Thyroid gland (tissue), 4 donors: ENCODE measurements at regions not wholly inside any gene's neighbourhood (a gene's known extent, or its start where the extent isn't known, plus 50 kb on each side); places are given as distances from the start of the nearest gene placed in this dataset.
"Not testable (repeated sequence)": the region's sequence is repeated elsewhere in the genome, so short reads cannot be mapped to it uniquely, and the experiment has no call there.

ENCODE experiments used
- DNase-seq, 2 donors: peaks; one replicate each; pipeline ENCODE4 v3.0.0-alpha.2; 2019
- H3K27ac ChIP-seq, 3 donors: fragments of 200-600 bp; sonication (generic); 1 replicate in 2 of 3; 2 replicates in 1 of 3; pipeline ENCODE4 v1.5.1; 2016 to 2019; ENCODE audit warnings: mild to moderate bottlenecking in 1 of 3, moderate library complexity in 1 of 3
- H3K27me3 ChIP-seq: fragments of 200-600 bp; sonication (generic); one replicate; pipeline ENCODE4 v1.5.1; 2019
- H3K36me3 ChIP-seq, 2 donors: fragments of 200-600 bp; sonication (generic); one replicate each; pipeline ENCODE4 v1.5.1; 2016 to 2019
- H3K4me1 ChIP-seq, 2 donors: fragments of 200-600 bp; sonication (generic); one replicate each; pipeline ENCODE4 v1.5.1; 2017 to 2019
- H3K4me3 ChIP-seq, 3 donors: fragments of 200-600 bp; sonication (generic); replicated peaks in 1 of 3; 1 replicate in 2 of 3; 2 replicates in 1 of 3; pipeline ENCODE4 v1.5.1; 2016; ENCODE audit warnings: mild to moderate bottlenecking in 1 of 3
- H3K9me3 ChIP-seq: fragments of 200-600 bp; sonication (generic); one replicate; pipeline ENCODE4 v1.5.1; 2017
- POLR2A ChIP-seq, 2 donors: fragments of 450-650 bp; IDR thresholded peaks; one replicate each; pipeline ENCODE4 v1.6.1; 2017; ENCODE audit warnings: antibody characterized with exemption in 2 of 2, mild to moderate bottlenecking in 2 of 2, moderate library complexity in 1 of 2
- WGBS, 2 donors: methylation state at CpG; one replicate each; pipeline ENCODE4 v1.1.5; 2017; 5-methylcytosine and 5-hydroxymethylcytosine counted together
- intact Hi-C: fragments of 100-400 bp; cut with DNase I; formaldehyde crosslinking; loops from one replicate; pipeline ENCODE4 v1.15.1; 2023
- TF ChIP-seq, protein P1 (sequence below), 6 experiments: fragments of 200-600 bp in 3 of 6; fragments of 450-650 bp in 3 of 6; sonication (generic) in 3 of 6; IDR thresholded peaks; one replicate each; pipeline ENCODE4 v1.5.1; 2016 to 2019; ENCODE audit warnings: antibody characterized with exemption in 6 of 6, mild to moderate bottlenecking in 2 of 6, inconsistent platforms in 1 of 6, moderate library complexity in 1 of 6

DNA sequence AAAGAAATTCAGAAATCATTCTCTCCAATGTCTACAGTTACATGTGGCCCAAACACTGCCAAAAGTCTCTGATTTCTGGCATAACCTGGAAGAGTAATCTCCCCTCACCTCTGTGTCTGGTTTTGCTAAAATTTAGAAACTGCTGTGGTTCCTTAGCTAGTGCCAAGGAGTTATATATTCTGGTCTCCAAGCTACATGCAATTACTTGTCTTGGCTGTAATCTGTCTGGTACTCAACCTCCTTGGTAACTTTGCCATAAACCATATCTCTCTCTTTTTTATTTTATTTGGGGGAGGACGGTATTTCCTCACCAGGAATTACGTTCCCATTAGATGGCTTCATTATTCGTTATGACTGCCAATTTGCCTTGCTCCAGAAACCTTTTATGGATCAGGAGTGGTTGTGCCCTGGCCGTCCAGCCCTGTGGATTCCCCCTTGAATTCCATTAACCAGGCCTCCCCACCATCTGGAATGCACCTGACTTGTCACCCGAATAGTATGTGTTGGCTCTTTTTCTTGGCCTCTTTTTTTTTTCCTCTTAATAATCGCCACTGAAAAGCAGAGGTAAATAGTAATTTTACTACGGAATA lies 400.0 kb downstream of the CD83 start:
- Histone ChIP-seq H3K4me1 (no peaks in the 10 kb centered on the region), H3K27ac (no peak overlapping the region), H3K36me3 (no peaks in the 10 kb centered on the region), H3K9me3 (no peaks in the 10 kb centered on the region), H3K27me3 (no peaks in the 10 kb centered on the region), H3K4me3 (no peak overlapping the region)
- no peak for DNase-seq
- intact Hi-C loops = no loop called here
- WGBS, 2 donors = 83 to 89% methylated on average over 7 of the region's 7 CpGs
- TF ChIP-seq POLR2A (IDR thresholded peaks at IDR 0.05) = no peak
- TF ChIP-seq, protein P1, sequence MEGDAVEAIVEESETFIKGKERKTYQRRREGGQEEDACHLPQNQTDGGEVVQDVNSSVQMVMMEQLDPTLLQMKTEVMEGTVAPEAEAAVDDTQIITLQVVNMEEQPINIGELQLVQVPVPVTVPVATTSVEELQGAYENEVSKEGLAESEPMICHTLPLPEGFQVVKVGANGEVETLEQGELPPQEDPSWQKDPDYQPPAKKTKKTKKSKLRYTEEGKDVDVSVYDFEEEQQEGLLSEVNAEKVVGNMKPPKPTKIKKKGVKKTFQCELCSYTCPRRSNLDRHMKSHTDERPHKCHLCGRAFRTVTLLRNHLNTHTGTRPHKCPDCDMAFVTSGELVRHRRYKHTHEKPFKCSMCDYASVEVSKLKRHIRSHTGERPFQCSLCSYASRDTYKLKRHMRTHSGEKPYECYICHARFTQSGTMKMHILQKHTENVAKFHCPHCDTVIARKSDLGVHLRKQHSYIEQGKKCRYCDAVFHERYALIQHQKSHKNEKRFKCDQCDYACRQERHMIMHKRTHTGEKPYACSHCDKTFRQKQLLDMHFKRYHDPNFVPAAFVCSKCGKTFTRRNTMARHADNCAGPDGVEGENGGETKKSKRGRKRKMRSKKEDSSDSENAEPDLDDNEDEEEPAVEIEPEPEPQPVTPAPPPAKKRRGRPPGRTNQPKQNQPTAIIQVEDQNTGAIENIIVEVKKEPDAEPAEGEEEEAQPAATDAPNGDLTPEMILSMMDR (IDR thresholded peaks at IDR 0.05) = no peak

DNA sequence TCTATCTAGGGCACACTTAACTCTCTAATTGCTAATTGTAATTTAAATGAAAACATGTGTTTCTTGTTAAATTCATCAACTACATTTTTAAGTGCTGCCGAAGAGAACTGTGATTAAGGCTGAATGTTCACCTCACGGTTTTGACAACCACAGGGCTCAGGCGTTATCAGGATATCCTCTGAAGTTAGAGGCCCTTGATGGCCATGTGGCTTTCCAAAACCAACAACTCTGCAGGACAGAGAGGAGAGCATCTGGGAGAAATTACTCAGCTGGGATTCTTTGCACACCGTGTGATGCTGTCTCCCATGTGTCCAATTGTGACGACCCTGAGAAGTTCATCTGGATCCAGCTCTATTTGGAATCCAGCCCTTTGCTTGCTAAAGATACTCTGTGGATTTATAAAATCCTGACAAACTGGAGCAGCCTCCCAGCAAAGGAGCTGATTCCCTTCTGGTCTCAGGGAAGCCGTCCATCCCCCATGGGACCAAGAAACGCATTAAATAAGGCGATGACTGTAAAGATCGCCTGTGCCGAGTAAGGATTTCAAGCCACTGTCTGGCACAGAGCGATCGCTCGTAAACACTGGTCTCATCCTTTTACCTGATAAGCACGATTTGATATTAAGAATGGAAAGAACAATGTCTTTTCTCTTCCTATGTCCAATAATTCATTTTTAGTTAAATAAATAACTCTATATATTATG lies 401.1 kb downstream of the CD83 start:
- intact Hi-C loops = no loop called here
- H3K27ac ChIP-seq = no peak overlapping the region
- no peaks in the 10 kb centered on the region for H3K9me3 ChIP-seq
- no peaks in the 10 kb centered on the region for H3K27me3 ChIP-seq
- no peaks in the 10 kb centered on the region for H3K36me3 ChIP-seq
- no peak for DNase-seq
- WGBS, 2 donors = 72 to 74% methylated on average over 14 of the region's 14 CpGs
- no peaks in the 10 kb centered on the region for H3K4me1 ChIP-seq
- H3K4me3 ChIP-seq = no peak overlapping the region
- TF ChIP-seq, protein P1 (IDR thresholded peaks at IDR 0.05) = no peak
- no peak for TF ChIP-seq POLR2A (IDR thresholded peaks at IDR 0.05)

DNA sequence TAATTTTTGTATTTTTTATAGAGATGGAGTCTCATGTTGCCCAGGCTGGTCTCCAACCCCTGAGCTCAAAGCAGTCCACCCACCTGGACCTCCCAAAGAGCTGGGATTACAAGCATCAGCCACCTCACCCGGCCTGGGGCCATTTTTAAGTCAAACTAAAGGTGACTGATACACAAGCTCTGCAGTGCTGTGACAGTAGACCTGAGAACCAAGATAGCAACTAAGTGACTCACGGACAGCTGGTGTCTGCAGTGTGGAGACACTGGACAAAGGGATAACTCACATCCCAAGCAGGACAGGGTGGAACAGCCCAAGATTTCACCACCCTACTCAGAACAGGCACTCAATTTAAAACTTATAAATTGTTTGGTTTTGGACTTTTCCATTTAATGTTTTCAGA lies 402.5 kb downstream of the CD83 start:
- DNase-seq = no peak
- TF ChIP-seq POLR2A (IDR thresholded peaks at IDR 0.05) = no peak
- TF ChIP-seq, protein P1 (IDR thresholded peaks at IDR 0.05) = no peak
- Histone ChIP-seq H3K27ac (no peak overlapping the region), H3K4me3 (no peak overlapping the region), H3K4me1 (no peaks in the 10 kb centered on the region), H3K36me3 (no peaks in the 10 kb centered on the region), H3K9me3 (no peaks in the 10 kb centered on the region), H3K27me3 (no peaks in the 10 kb centered on the region)
- intact Hi-C loops = no loop called here
- 97 to 100% methylated on average over 2 of the region's 2 CpGs for WGBS, 2 donors

DNA sequence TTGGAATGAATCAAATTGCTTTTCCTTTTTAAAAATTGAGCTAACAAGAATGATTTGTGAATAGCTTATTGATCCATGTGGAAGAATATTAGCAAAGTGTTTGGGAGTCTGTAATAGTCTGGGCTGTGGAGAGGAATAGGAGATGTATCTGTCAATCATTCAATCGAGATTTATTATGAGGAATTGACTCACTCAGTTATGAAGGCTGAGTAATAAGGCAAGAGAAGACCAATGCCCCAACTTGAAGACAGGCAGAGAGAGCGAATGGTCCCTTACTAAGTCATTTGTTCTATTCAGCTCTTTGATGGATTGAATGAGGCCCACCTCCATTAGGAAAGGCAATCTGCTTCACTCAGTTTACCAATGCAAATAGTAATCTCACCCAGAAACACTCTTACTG lies 403.0 kb downstream of the CD83 start:
- Histone ChIP-seq H3K27me3 (no peaks in the 10 kb centered on the region), H3K36me3 (no peaks in the 10 kb centered on the region), H3K27ac (no peak overlapping the region), H3K4me3 (no peak overlapping the region), H3K9me3 (no peaks in the 10 kb centered on the region), H3K4me1 (no peaks in the 10 kb centered on the region)
- 89 to 95% methylated on average over 2 of the region's 2 CpGs for whole genome bisulfite sequencing, 2 donors
- intact Hi-C loops = no loop called here
- DNase-seq = no peak
- TF ChIP-seq POLR2A (IDR thresholded peaks at IDR 0.05) = no peak
- TF ChIP-seq, protein P1 (IDR thresholded peaks at IDR 0.05) = no peak

DNA sequence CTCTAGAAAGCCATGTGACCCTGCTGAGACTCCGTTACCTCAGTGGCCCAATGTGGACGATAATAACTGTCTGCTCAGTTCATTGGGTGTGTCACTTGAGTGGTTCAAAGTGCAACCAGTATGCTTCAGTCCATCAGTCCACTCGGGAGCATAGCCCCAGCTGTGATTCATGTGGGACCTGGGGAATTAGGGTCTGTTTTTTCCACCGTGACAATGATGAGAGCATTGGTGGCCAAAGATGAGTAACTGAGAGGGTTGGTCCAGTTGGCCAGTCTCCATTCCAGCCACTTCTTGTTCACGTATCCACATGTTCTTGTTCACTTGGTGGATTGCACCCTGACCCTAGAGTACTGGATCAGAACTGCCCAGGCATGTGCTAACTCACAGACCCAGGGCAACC lies 403.6 kb downstream of the CD83 start:
- Histone ChIP-seq H3K4me1 (no peaks in the 10 kb centered on the region), H3K27me3 (no peaks in the 10 kb centered on the region), H3K4me3 (no peak overlapping the region), H3K27ac (no peak overlapping the region), H3K36me3 (no peaks in the 10 kb centered on the region), H3K9me3 (no peaks in the 10 kb centered on the region)
- DNase-seq = no peak
- intact Hi-C loops = no loop called here
- no peak for TF ChIP-seq POLR2A (IDR thresholded peaks at IDR 0.05)
- TF ChIP-seq, protein P1 (IDR thresholded peaks at IDR 0.05) = no peak
- 79 to 83% methylated on average over 5 of the region's 5 CpGs for WGBS, 2 donors

DNA sequence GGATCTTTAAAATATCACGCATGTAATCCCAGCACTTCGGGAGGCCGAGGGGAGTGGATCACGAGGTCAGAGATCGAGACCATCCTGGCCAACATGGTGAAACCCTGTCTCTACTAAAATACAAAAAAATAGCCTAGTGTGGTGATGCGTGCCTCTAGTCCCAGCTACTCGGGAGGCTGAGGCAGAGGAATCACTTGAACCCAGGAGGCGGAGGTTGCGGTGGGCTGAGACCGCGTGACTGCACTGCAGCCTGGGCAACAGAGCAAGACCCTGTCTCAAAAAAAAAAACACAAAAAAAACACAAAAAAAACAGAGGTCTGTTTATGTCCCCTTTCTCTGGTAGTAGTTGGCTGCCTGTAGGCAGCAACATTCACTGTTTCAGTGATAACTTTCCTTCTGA lies 404.3 kb downstream of the CD83 start:
- H3K36me3 ChIP-seq, intact Hi-C loops, H3K9me3 ChIP-seq, H3K4me3 ChIP-seq, H3K27me3 ChIP-seq, DNase-seq, H3K27ac ChIP-seq, H3K4me1 ChIP-seq: not testable (repeated sequence)
- 94 to 97% methylated on average over 11 of the region's 11 CpGs for whole genome bisulfite sequencing, 2 donors
